Activated effector memory CD4-positive, alpha-beta T cell treated with anti-CD3 and anti-CD28 coated beads, Interleukin-2, amount 50 U/mL, for 16 hours (primary cell): ENCODE measurements at regions not wholly inside any gene's neighbourhood (a gene's known extent, or its start where the extent isn't known, plus 50 kb on each side); places are given as distances from the start of the nearest gene placed in this dataset.

Experiments
- DNase-seq: peaks from one replicate; pipeline ENCODE4 v3.0.0-alpha.2; 2020

- no peak for DNase-seq
Observed at GRCh38 chr6:113318575-113318917, 538.6 kb upstream of the MARCKS start.

- no peak for DNase-seq
Observed at GRCh38 chr6:113320653-113321052, 536.5 kb upstream of the MARCKS start.

- no peak for DNase-seq
Observed at GRCh38 chr6:113326781-113327180, 530.4 kb upstream of the MARCKS start.

- no peak for DNase-seq
Observed at GRCh38 chr6:113328886-113329381, 528.2 kb upstream of the MARCKS start.

GRCh38 chr6:113329942-113330635 is 527.1 kb upstream of the MARCKS start:
- DNase-seq: no peak

GRCh38 chr6:113330636-113330946 is 526.6 kb upstream of the MARCKS start:
- no peak for DNase-seq

GRCh38 chr6:113331021-113331420 is 526.1 kb upstream of the MARCKS start:
- no peak for DNase-seq

- DNase-seq: no peak
Observed at GRCh38 chr6:113338644-113339043, 518.5 kb upstream of the MARCKS start.

- no peak for DNase-seq
Observed at GRCh38 chr6:113339209-113339608, 517.9 kb upstream of the MARCKS start.

GRCh38 chr6:113340371-113340770 is 516.8 kb upstream of the MARCKS start:
- no peak for DNase-seq

- no peak for DNase-seq
Observed at GRCh38 chr6:113343940-113344339, 513.2 kb upstream of the MARCKS start.

- DNase-seq: no peak
Observed at GRCh38 chr6:113344969-113345368, 512.2 kb upstream of the MARCKS start.

- no peak for DNase-seq
Observed at GRCh38 chr6:113347436-113347835, 509.7 kb upstream of the MARCKS start.

GRCh38 chr6:113350461-113350860 is 506.7 kb upstream of the MARCKS start:
- no peak for DNase-seq

GRCh38 chr6:113351173-113351834 is 505.8 kb upstream of the MARCKS start:
- no peak for DNase-seq

- no peak for DNase-seq
Observed at GRCh38 chr6:113352029-113352801, 504.9 kb upstream of the MARCKS start.

GRCh38 chr6:113352831-113353230 is 504.3 kb upstream of the MARCKS start:
- no peak for DNase-seq

GRCh38 chr6:113353392-113353791 is 503.8 kb upstream of the MARCKS start:
- DNase-seq: no peak

GRCh38 chr6:113354204-113354895 is 502.8 kb upstream of the MARCKS start:
- no peak for DNase-seq

- no peak for DNase-seq
Observed at GRCh38 chr6:113356139-113356538, 501.0 kb upstream of the MARCKS start.

GRCh38 chr6:113357041-113357440 is 500.1 kb upstream of the MARCKS start:
- DNase-seq: no peak

- no peak for DNase-seq
Observed at GRCh38 chr6:113358063-113358583, 499.0 kb upstream of the MARCKS start.
